PC-3 (cell line): ENCODE measurements at regions not wholly inside any gene's neighbourhood (a gene's known extent, or its start where the extent isn't known, plus 50 kb on each side); places are given as distances from the start of the nearest gene placed in this dataset.

Experiments used
- ATAC-seq: fragments of 200-7000 bp; cut with Tn5 transposase; 2 replicates; pipeline ENCODE4 v1.9.1; 2020; ENCODE audit warnings: mild to moderate bottlenecking, moderate library complexity
- BruUV-seq: library from RNA; stranded (reverse); fragments of 400-500 nt; replicated peaks from 2 replicates; lab custom pipeline; 2021; lab: Mats Ljungman, UMichigan
- CTCF ChIA-PET: fragments of 300-600 bp; sonication (Branson Sonifier 250); formaldehyde crosslinking; loops from one replicate; lab custom pipeline; 2022; ENCODE audit warnings: antibody characterized with exemption; lab: Charles Lee
- POLR2A ChIA-PET: fragments of 300-600 bp; sonication (Branson Sonifier 250); formaldehyde crosslinking; loops from one replicate; lab custom pipeline; 2022; ENCODE audit warnings: antibody characterized with exemption; ENCODE audit not compliant: unreplicated experiment; lab: Charles Lee
- DNase-seq: peaks from one replicate; pipeline ENCODE4 v3.0.0-alpha.2; 2015
- H2AFZ ChIP-seq: fragments of 300-600 bp; sonication (generic); 2 replicates; pipeline ENCODE4 v1.6.0; 2016; ENCODE audit warnings: antibody characterized with exemption, low read length
- H3F3A ChIP-seq: fragments of 300-600 bp; sonication (generic); one replicate; pipeline ENCODE4 v1.6.0; 2017; ENCODE audit warnings: antibody characterized with exemption, low read length, control low read depth, mild to moderate bottlenecking; ENCODE audit not compliant: unreplicated experiment
- H3K27ac ChIP-seq: fragments of 300-600 bp; sonication (generic); 2 replicates; pipeline ENCODE4 v1.5.1; 2016; ENCODE audit warnings: mild to moderate bottlenecking, low read length
- H3K27me3 ChIP-seq: fragments of 300-600 bp; sonication (generic); 2 replicates; pipeline ENCODE4 v1.6.1; 2016; ENCODE audit warnings: low read length, mixed read lengths
- H3K36me3 ChIP-seq: fragments of 300-600 bp; sonication (generic); 2 replicates; pipeline ENCODE4 v1.6.1; 2016; ENCODE audit warnings: low read depth, mixed run types, low read length, mixed read lengths
- H3K4me1 ChIP-seq: fragments of 300-600 bp; sonication (generic); 2 replicates; pipeline ENCODE4 v1.5.1; 2016; ENCODE audit warnings: low read length; ENCODE audit not compliant: insufficient read depth
- H3K4me2 ChIP-seq: fragments of 300-600 bp; sonication (generic); 2 replicates; pipeline ENCODE4 v1.6.0; 2016; ENCODE audit warnings: low read length
- H3K4me3 ChIP-seq: fragments of 300-600 bp; sonication (generic); 2 replicates; pipeline ENCODE4 v1.5.1; 2016; ENCODE audit warnings: mild to moderate bottlenecking, low read length, mixed read lengths
- H3K79me2 ChIP-seq: fragments of 300-600 bp; sonication (generic); 2 replicates; pipeline ENCODE4 v1.6.1; 2017; ENCODE audit warnings: low read length, mixed read lengths
- H3K9ac ChIP-seq: fragments of 300-600 bp; sonication (generic); 2 replicates; pipeline ENCODE4 v1.6.0; 2016; ENCODE audit warnings: mild to moderate bottlenecking, low read length
- H3K9me2 ChIP-seq: fragments of 300-600 bp; sonication (generic); replicated peaks from 2 replicates; pipeline ENCODE4 v1.6.1; 2016; ENCODE audit warnings: mixed run types, low read length, mixed read lengths
- H3K9me3 ChIP-seq: fragments of 300-600 bp; sonication (generic); 2 replicates; pipeline ENCODE4 v1.6.1; 2016; ENCODE audit warnings: low read length, mixed read lengths
- H4K20me1 ChIP-seq: fragments of 300-600 bp; sonication (generic); 2 replicates; pipeline ENCODE4 v1.6.1; 2016; ENCODE audit warnings: low read length, mixed read lengths
- EZH2 ChIP-seq: fragments of 300-600 bp; sonication (generic); IDR thresholded peaks from one replicate; pipeline ENCODE4 v1.6.1; 2017; ENCODE audit warnings: antibody characterized with exemption, mild to moderate bottlenecking, low read length; ENCODE audit not compliant: unreplicated experiment
- EZH2phosphoT487 ChIP-seq: fragments of 300-600 bp; sonication (generic); IDR thresholded peaks from 2 replicates; pipeline ENCODE4 v1.6.1; 2018; ENCODE audit warnings: mild to moderate bottlenecking, antibody characterized with exemption, low read length, borderline replicate concordance
- intact Hi-C: fragments of 100-400 bp; cut with micrococcal nuclease; formaldehyde crosslinking; loops from 2 replicates; pipeline ENCODE4 v1.9.0; 2023
- TF ChIP-seq, protein P1 (sequence below): fragments of 300-600 bp; sonication (generic); conservative IDR thresholded peaks from 2 replicates; pipeline ENCODE4 v1.5.1; 2017; ENCODE audit warnings: antibody characterized with exemption, low read depth, mild to moderate bottlenecking, low read length

DNA sequence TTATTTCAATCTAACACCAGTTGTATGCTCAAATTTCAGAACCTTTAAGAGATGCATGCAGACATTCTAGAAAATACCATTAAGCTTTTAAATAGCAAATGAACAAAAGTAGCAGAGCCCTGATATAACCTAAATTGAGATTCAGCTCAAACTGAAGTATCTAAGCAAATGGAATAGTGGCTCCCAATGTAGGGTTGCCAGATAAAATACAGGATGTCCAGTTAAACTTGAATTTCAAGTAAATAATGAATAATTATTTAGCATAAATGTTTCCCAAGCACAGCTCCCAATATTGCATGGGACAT, 171.1 kb upstream of the ATP11B start:
- TF ChIP-seq EZH2phosphoT487 (no peak), EZH2 (no peak)
- TF ChIP-seq, protein P1, sequence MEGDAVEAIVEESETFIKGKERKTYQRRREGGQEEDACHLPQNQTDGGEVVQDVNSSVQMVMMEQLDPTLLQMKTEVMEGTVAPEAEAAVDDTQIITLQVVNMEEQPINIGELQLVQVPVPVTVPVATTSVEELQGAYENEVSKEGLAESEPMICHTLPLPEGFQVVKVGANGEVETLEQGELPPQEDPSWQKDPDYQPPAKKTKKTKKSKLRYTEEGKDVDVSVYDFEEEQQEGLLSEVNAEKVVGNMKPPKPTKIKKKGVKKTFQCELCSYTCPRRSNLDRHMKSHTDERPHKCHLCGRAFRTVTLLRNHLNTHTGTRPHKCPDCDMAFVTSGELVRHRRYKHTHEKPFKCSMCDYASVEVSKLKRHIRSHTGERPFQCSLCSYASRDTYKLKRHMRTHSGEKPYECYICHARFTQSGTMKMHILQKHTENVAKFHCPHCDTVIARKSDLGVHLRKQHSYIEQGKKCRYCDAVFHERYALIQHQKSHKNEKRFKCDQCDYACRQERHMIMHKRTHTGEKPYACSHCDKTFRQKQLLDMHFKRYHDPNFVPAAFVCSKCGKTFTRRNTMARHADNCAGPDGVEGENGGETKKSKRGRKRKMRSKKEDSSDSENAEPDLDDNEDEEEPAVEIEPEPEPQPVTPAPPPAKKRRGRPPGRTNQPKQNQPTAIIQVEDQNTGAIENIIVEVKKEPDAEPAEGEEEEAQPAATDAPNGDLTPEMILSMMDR, result peak; percentile 8; the same call in 1 of the 2 replicates
- H3K4me1 ChIP-seq, result peaks cover 36% of the 10 kb centered on the region
- H3K9ac ChIP-seq, result no peak overlapping the region
- H4K20me1 ChIP-seq, result no peaks in the 10 kb centered on the region
- DNase-seq (no peak), ATAC-seq (no peak)
- H3K36me3 ChIP-seq, result no peaks in the 10 kb centered on the region
- CTCF ChIA-PET, result interaction anchor here (0.6 kb wide), 1 partner anchor 923 kb away, joined by 5 read pairs; no protein-coding TSS in a partner anchor
- intact Hi-C loops, result loop anchor here (1.0 kb wide), 1 partner anchor 61 kb away; no protein-coding TSS in a partner anchor
- no peak overlapping the region for H3K4me2 ChIP-seq
- H3K4me3 ChIP-seq, result no peak overlapping the region
- H3K9me3 ChIP-seq, result no peaks in the 10 kb centered on the region
- H3K27me3 ChIP-seq, result no peaks in the 10 kb centered on the region
- no peaks in the 10 kb centered on the region for H3K79me2 ChIP-seq
- H3K9me2 ChIP-seq, result no peaks in the 10 kb centered on the region
- POLR2A ChIA-PET, result no interaction called here
- BruUV-seq, result no TSS peak
- no peaks in the 10 kb centered on the region for H3F3A ChIP-seq
- H2AFZ ChIP-seq, result no peak overlapping the region
- H3K27ac ChIP-seq, result no peak overlapping the region

DNA sequence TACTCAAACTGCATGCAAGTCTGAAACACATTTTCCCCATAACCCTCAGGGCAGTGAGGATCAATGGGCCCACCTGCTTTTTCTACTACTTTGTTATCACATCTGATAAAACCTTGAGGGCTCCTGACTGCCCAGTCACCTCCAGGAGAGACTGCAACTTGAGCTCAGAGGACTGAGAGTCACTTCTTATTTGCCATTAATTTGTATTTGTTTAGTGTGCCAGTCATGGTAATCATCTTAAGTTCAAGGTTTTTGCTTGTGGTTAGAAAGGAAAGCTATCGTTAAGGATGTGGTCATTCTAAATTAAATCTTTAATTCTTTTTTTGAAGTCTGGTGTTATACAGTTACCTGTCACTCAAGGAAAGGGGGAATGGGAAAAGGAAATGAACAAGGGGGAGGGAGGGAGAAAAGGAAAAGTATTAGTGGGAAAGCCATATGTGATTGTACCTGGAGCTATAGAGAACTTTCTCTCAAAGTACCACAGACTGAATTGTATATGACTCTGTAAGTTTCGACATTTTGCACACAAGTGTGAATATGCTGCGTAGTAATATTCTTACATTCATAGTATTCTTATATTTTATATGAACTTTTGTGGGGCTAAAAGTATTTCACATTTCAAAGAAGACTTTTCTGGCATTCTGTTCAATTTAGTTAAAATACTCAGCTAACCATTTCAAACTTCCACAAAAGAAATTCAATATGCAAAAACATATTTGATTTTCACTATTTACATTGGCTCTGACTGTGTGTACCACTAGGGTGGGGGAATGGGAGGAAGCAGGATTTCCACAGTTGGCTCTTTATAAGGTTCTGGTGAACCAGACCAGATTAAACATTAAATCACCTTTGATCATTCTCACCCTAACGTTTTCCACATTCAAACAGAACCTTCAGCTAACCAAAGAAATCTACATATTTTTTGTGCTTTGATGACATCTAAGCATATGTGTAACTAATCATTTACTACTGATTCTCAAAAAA, 166.5 kb upstream of the ATP11B start:
- intact Hi-C loops, result loop anchor here (1.0 kb wide), 1 partner anchor 57 kb away; no protein-coding TSS in a partner anchor
- no peak overlapping the region for H2AFZ ChIP-seq

More for the DNA sequence above, 166.5 kb upstream of the ATP11B start:
- H3K9me3 ChIP-seq, result no peaks in the 10 kb centered on the region
- ChIA-PET POLR2A (no interaction called here), CTCF (interaction anchor here (0.6 to 0.7 kb wide), 2 partner anchors 57 to 414 kb away, joined by 3 read pairs; no protein-coding TSS in a partner anchor)
- H3K4me3 ChIP-seq, result no peak overlapping the region
- TF ChIP-seq, protein P1, result no peak
- TF ChIP-seq EZH2phosphoT487, result no peak
- TF ChIP-seq EZH2, result no peak
- H3K36me3 ChIP-seq, result no peaks in the 10 kb centered on the region
- ATAC-seq (peak; percentile 86), DNase-seq (peak; percentile 59)
- no peaks in the 10 kb centered on the region for H4K20me1 ChIP-seq
- H3K27ac ChIP-seq, result peak overlapping the region; percentile 28
- H3F3A ChIP-seq, result no peaks in the 10 kb centered on the region
- no peaks in the 10 kb centered on the region for H3K27me3 ChIP-seq
- no peak overlapping the region for H3K9ac ChIP-seq
- no peaks in the 10 kb centered on the region for H3K9me2 ChIP-seq
- H3K79me2 ChIP-seq, result no peaks in the 10 kb centered on the region
- peaks cover 16% of the 10 kb centered on the region for H3K4me1 ChIP-seq
- no TSS peak for BruUV-seq
- H3K4me2 ChIP-seq, result peak overlapping the region; percentile 35
